HG03575 (cell line): ENCODE measurements at regions not wholly inside any gene's neighbourhood (a gene's known extent, or its start where the extent isn't known, plus 50 kb on each side); places are given as distances from the start of the nearest gene placed in this dataset.
"Not testable (repeated sequence)": the region's sequence is repeated elsewhere in the genome, so short reads cannot be mapped to it uniquely, and the experiment has no call there.

ENCODE experiments used
- ATAC-seq: cut with Tn5 transposase; IDR thresholded peaks from one replicate; pipeline ENCODE4 v1.9.1; 2021; ENCODE audit not compliant: unreplicated experiment, insufficient number of reproducible peaks, low FRiP score; ENCODE audit errors: extremely low read depth

DNA sequence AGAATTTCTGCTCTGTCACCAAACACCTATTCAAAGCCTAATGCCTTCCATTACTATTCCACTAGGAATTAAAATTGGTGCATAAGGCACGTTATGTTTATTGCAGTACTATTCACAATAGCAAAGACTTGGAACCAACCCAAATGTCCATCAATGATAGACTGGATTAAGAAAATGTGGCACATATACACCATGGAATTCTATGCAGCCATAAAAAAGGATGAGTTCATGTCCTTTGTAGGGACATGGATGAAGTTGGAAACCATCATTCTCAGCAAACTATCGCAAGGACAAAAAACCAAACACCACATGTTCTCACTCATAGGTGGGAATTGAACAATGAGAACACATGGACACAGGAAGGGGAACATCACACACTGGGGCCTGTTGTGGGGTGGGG, 902.1 kb downstream of the UQCRFS1 start:
- not testable (repeated sequence) for ATAC-seq

DNA sequence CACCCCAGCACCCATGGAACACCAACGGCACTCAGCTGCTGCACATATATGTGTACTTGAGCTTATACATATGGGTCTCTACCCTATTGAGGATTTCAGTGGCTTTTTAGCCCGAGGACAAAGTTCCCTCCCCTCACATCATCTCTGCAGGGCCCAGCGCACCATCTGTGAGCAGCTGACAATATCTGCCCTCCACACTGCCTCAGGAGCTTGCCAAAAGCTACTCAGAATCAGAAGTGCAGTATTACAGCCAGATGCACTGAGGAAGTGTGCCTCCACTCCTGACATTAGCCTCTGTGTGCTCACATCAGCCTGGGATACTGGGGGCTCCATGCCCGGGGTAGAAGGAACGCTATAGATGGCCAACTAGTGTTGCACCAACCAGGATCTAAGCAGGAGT, 903.9 kb downstream of the UQCRFS1 start:
- no peak for ATAC-seq

DNA sequence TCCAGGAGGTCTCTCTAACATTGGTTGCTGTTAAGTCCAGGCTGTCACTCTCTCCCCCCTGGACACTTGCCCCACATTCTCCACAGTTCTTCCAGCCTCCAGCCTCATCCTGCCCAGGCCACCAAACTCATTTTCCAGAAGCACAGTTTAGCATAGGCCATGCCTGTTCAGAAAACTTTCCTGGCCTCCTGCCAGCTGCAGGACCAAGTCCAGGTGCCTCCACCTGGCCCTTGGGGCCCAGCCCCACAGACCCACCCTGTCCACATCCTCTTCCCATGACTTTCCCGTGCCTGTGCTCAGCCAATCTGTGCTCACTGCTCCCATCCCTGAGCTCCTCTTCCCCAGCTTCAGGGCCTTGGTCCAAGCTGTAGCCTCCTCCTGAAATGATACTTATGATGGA, 905.0 kb downstream of the UQCRFS1 start:
- ATAC-seq = no peak

DNA sequence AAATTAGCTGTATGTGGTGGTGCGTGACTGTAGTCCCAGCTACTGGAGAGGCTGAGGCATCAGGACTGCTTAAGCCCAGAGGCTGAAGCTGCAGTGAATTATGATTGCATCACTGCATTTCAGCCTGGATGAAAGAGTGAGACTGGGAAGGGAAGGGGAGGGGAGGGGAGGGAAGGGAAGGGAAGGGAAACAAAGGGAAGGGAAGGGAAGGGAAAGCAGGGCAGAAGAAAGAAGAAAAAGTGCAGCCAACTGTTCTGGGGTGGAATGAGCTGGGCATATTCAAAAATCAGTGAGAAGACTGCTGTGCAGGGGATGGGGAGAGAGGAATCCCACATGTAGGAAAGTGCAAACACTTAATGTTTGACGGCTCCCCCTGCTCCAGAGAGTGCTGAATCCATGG, 905.5 kb downstream of the UQCRFS1 start:
- no peak for ATAC-seq

DNA sequence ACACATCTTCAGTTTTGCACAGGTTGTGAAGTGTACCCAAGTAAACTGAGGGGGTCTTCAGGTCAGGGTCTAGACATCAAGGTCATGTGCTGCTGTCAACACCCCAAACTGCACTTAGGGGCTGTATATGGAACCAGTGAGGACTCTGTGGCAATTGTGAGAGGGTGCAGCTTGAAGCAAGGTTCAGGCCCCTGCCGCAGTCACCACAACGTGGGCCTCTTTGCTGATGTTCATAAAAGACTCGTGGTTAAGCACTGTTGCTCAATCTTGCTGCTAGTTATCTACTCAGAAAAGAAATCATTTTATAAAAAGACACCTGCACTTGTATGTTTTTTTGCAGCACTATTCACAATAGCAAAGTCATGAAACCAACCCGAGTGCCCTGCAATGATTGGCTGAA, 907.4 kb downstream of the UQCRFS1 start:
- ATAC-seq = no peak

DNA sequence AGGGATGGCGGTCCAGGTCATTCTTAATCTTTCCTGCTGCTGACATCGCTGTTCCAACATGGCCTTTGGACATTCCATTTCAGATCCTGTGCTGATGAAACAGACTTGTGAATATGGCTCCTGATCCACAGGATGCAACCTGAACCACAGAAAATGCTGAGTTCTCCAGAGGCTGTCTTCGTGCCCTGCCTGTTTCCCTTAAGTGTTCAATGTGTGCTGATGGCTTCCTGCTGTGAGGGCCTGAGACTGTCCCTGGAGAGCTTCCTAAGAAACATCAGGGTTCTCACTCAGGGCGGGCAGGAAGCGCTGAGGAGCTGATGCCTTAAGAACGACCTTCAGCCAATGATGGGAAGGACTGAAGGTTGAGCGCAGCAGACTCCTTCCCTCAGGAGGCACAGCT, 909.4 kb downstream of the UQCRFS1 start:
- no peak for ATAC-seq

DNA sequence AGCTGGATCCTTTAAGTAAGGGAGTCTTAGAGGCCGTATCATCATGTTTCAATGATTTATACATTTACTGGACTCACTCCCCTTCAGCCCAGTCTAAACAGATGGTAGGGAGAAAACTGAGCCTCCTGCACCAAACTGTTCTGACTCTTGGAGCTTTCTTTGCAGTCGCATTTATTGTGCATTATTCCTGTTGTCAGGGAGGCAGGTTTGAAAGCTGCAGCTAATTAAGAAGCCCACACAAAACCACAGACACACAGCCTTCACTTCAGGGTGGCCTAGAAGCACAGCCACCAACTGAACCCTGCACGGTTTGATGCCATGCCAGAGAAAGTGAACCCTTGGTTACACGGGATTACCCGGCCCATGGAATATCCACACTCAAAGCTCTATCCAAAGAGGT, 911.0 kb downstream of the UQCRFS1 start:
- no peak for ATAC-seq

DNA sequence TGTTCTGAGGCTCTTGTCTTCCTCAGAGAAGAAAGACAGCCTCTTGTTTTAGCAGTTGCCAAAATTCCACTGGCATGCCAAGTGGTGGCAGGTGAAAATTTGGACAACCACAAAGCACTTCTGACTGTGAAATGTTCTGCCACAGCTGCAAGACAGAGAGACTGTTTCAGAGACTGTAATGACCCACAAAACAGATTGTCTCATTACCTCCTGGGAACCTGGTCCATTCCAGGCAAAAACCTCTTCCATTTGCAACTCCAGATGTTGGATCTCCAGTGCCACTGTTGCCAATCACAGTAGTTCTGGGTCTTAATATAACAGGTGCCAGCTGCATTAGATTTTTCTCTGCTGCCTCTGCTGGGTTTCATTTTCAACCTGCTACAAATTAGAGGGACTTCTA, 911.5 kb downstream of the UQCRFS1 start:
- ATAC-seq = no peak

DNA sequence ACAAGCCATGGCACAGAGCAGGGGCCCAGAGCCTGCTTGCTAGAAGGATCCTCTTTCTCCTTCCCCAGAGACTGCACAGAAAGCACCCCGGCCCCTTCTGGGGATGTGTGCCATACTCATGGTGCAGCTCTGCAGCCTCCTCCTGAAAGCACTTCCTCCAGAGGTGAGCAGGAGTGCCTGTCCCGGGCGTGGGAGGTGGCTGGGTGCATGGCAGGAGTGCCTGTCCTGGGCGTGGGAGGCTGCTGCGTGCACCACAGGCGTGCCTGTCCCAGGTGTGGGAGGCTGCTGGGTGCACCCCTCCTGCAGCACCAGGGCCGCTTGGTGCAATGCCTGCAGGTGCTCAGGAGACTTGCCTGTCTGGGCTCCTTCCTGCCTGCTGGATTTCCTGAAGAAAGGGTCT, 913.3 kb downstream of the UQCRFS1 start:
- ATAC-seq = no peak

DNA sequence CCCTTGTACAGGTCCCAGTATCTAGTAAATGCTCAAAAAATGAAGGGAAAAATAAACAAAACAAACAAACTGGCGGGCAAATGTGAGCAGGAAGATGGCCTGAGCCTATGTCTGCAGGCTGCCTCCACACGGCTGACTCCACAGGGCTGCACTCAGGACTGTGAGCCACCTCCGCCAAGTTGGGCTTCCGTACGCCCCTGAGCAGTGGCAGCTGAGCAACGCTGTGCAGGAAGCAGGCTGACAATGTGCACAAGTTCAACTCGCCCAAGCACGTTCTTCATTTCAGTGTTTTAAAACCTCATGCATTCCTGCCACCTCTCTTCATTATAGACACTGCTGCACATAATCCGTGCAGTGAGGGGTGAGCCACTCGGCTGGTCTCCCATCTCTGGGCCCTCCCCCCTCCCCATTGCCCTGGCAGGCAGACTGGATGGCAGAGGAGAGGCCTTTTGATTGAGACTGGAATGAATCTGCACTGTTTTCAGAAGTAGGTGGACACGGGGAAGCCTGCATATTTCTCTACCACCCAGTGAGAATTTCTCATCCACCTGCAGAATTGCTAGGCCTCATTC, 915.3 kb downstream of the UQCRFS1 start:
- ATAC-seq = no peak

DNA sequence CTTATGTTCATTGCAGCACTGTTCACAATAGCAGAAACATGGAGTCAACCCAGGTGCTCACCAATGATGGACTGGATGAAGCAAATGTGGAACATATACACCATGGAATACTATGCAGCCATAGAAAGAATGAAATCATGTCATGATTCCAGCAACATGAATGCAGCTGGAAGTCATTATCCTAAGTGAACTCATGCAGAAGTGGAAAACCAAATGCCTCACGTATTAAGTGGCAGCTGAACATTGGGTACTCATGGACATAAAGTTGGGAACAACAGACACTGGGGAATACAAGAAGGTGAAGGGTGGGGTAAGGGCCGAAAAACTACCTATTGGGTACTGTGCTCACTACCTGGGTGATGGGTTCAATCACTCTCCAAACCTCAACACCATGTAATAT, 915.9 kb downstream of the UQCRFS1 start:
- ATAC-seq = no peak

DNA sequence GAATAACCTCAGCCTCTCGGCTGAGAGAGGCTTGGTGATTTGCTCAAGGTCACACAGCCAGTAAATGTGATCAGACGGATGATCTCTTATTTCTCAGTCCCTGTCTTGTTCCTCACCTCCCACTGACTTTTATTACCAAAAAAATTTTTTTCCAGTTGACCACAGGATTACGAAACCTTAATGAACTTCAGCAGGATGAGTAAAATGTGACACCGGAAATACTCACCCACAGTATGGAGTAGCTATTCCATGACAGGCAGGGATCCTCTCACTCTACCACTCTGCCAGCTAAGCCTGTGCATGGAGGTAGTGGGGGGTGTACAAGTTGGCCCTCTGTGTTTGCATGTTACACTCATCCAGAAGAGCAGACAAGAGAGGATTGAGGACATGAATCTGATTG, 916.4 kb downstream of the UQCRFS1 start:
- ATAC-seq = no peak

DNA sequence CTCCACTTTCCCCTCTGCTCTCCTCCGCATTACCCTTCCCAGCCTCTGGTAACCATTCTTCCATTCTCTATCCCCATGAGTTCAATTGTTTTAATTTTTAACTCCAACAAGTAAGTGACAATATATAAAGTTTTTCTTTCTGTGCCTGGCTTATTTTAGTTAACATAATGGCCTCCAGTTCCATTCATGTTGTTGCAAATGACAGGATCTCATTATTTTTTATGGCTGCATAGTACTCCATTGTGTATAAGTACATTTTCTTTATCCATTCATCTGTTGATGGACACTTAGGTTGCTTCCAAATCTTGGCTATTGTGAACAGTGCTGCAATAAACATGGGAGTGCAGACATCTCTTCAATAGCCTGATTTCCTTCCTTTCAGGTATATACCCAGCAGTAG, 918.0 kb downstream of the UQCRFS1 start:
- ATAC-seq = not testable (repeated sequence)

DNA sequence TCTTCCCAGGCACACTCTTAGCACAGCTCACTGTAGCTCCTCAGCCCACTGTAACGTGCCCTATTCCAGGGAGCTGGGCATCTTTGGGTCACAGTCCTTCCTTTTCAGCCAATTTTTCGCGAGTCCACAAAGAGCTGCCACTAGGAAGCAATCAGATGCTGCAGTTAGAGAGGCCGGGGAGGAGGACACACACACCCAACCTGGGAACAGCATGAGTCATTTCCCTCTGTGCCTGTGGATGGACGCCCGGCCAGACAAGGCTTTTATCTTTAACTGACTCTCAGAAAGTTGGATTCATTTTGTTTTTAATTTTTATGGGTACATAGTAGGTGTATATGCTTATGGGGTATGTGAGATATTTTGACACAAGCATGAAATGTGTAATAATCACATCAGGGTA, 918.6 kb downstream of the UQCRFS1 start:
- no peak for ATAC-seq

DNA sequence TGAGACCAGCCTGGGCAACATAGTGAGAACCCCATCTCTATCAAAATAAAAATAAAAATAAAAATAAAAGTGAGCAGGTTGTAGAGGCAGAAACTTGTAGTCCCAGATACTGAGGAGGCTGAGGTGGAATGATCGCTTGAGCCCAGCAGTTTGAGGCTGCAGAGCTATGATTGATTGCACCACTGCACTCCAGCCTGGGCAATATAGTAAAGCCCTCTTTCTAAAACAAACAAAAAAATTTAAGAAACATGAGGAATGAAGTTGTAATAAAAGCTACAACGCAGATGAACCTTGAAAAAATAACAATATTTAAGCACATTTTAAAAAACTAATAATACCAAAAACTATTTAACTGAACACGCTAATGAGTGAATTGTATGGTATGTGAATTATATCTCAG, 919.3 kb downstream of the UQCRFS1 start:
- ATAC-seq = no peak

DNA sequence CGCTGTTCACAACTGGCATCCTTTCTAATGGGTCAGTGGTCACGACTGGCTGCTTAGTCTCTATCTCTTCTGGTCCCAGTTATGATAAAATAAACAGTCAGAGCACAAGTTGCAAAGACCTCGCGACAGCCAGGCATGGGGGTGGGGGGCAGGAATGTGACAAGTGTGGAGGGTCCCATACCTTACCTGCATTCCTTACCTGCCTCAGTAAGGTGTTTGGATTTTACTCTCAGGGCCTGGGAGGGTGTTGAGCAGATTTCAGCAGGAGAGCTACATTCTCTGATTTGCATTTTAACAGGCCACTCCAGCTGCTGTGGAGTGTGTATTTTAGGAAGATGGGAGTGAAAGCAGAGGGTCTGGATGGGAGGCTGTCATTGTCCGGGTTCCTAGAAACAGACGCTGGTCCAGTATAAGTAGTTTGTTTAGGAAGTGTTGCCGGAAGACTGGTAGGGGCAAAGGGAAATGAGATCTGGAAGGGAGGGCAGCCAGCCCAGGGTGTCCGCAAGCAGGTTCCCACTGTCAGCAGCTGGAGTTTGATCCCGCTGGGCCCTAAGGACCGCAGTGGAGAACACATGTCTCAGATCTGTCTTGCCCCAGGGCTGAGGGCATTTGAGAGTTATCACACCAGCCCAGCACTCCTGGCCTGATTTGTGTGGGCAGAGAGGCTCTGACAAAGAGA, 920.0 kb downstream of the UQCRFS1 start:
- ATAC-seq = no peak

DNA sequence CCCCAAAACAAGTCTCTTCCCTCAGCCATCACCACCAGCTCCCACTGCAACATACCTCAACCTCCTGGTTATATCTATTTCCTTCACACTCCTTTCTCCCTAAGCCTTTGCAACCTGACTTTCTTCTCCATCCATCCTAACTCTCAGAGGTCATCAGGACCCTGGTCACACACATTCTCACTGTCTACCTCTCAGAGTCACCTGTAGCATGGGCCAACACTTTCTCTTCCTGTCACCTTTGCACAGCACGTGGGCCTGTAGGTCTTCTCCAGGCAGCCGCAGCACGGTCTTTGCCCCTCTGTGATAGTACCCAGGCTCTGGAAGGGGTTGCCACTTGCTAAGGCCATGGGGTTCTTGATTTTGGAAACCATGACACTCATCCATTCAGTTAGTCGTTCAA, 921.1 kb downstream of the UQCRFS1 start:
- no peak for ATAC-seq

DNA sequence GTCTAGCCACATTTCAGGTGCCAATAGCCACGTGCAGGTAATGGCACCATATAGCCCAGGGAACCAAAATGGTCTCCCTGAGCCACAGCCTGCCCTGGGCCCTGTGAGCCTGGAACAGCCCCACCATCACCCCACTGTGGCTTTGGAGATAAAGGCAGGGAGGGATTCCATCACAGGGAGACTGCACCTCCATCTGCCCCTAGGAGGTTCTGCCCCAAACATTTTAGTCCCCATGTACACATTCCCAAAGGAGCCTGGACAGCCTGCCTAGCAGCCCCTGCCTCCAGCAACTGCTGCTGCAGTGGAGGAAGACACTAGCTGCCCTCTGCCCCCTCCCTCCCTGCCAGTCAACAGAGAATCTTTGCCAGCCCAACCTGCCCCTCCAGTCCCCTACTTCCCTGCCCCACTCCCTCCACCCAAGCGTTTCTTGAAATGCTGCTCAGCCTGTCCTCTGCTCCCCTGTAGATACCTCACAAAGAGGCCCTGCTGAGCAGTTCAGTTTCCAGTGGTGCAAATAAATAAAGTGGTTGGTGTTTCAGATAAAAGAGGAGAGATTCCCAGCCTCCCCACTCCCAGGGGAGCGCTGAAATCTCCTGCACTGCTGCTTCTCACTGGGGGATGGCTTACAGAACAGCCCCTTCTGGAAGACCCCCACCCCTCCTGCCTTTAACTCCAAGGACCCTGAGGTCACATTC, 921.8 kb downstream of the UQCRFS1 start:
- no peak for ATAC-seq

DNA sequence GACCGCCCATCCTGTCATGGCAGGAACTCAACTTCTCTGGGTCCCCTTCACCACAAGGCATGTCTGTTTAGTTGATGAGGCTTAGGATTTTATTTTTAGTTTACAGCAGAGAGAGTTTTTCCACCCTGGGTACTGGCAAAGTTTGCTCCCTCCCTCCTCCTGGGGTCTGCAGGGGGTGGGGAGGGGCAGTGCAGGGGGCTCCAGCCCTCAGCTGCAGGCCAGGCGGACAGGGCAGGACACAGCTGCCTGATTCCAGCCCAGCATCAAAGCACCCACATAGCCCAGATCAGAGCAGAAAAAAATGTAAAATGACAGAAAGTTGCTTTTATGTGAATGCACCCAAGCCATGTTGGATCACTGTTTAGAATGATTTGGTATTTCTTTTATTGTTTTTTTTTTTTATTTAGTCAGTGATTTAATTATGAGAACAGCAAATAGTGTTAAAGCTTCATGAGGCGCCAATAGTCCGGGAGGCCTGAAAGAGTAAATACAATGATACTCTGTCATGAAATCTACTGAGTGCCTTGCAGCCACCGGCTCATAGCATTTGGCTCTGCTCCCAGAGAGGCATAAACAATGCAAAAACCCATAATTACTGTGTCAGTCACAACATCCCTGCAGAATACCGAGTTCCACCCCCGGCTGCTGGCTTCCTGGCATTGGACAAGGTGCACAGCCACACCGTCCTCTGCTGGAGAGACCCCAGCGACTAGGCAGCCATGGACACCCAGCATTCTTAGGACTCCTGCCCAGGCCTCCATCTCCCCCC, 923.5 kb downstream of the UQCRFS1 start:
- ATAC-seq = no peak
